ENCODE measurements at regions not wholly inside any gene's neighbourhood (a gene's known extent, or its start where the extent isn't known, plus 50 kb on each side); places are given as distances from the start of the nearest gene placed in this dataset.

DNA sequence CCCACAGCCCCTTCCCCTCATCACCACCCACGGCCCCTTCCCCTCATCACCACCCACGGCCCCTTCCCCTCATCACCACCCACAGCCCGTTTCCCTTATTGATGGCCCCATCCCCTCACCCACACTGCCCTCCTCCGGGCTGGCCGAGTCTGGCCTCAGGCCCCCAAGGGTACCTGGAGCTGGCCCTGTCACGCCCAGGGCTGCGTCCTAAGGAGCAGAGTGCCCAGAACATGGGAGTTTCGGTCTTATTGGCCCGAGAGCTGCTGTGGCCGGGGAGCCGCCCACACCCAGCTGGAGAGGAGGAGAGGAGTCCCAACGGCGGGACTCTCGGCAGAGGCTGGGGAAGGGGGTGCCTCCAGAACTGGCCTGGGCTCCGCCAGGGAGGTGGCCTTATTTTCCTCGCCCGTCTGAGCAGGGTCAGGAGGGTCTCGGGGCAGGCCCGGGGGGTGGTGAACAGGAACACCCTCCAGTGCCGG is 182.3 kb downstream of the KIF26A start:
- TF ChIP-seq, protein P1, sequence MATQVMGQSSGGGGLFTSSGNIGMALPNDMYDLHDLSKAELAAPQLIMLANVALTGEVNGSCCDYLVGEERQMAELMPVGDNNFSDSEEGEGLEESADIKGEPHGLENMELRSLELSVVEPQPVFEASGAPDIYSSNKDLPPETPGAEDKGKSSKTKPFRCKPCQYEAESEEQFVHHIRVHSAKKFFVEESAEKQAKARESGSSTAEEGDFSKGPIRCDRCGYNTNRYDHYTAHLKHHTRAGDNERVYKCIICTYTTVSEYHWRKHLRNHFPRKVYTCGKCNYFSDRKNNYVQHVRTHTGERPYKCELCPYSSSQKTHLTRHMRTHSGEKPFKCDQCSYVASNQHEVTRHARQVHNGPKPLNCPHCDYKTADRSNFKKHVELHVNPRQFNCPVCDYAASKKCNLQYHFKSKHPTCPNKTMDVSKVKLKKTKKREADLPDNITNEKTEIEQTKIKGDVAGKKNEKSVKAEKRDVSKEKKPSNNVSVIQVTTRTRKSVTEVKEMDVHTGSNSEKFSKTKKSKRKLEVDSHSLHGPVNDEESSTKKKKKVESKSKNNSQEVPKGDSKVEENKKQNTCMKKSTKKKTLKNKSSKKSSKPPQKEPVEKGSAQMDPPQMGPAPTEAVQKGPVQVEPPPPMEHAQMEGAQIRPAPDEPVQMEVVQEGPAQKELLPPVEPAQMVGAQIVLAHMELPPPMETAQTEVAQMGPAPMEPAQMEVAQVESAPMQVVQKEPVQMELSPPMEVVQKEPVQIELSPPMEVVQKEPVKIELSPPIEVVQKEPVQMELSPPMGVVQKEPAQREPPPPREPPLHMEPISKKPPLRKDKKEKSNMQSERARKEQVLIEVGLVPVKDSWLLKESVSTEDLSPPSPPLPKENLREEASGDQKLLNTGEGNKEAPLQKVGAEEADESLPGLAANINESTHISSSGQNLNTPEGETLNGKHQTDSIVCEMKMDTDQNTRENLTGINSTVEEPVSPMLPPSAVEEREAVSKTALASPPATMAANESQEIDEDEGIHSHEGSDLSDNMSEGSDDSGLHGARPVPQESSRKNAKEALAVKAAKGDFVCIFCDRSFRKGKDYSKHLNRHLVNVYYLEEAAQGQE (IDR thresholded peaks at IDR 0.05; ENCODE audit: insufficient read depth in 1 of 2, low read depth in 2 of 2, low read length in 2 of 2): no peak
- TF ChIP-seq POLR2AphosphoS5 (IDR thresholded peaks at IDR 0.05; ENCODE audit: low read depth, low read length) (no peak), SIN3A (IDR thresholded peaks at IDR 0.05; ENCODE audit: borderline replicate concordance, insufficient read depth, low read length) (no peak), TAF1 (IDR thresholded peaks at IDR 0.05; ENCODE audit: borderline replicate concordance, insufficient read depth, low read length) (no peak), FOXP2 (optimal IDR thresholded peaks at IDR 0.05; ENCODE audit: borderline replicate concordance, extremely low read depth, extremely low read length, insufficient read depth) (no peak)

DNA sequence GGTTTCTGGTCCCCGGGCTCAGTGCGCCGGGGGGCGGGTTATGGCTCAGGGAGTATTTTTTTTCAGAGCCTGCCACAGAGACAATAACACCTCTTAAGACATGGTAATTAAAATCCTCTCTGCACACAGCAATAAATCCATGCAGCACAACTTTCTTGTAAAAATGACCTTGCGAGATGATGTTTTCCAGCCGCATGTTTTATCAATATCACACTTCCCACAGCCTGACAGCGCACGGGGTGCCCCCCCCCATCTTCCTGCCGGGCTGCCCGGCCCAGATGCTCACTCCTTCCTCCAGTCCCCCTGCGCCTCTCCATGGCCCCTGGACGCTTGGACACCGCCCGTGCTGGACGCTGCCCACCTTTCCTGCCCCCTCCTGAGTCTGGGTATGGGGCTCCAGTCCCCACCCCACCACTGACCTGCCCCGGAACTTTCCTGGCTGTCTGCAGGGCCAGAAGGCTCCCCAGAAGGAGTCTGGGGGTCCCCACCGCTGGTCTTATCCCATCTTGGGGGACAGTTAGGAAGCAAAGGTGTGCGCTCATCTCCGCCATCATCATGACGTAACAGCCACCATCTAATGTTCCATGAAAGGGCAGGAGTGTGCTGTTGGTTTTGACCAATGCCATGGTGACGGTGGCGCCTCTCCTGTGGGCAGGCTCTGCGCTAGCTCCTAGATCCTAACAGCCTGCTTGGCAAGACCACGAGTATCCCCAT is 182.9 kb downstream of the KIF26A start:
- TF ChIP-seq FOXP2 (optimal IDR thresholded peaks at IDR 0.05; ENCODE audit: borderline replicate concordance, extremely low read depth, extremely low read length, insufficient read depth): no peak
- TF ChIP-seq, protein P1 (IDR thresholded peaks at IDR 0.05; ENCODE audit: insufficient read depth in 1 of 2, low read depth in 2 of 2, low read length in 2 of 2): no peak
- no peak for TF ChIP-seq SIN3A (IDR thresholded peaks at IDR 0.05; ENCODE audit: borderline replicate concordance, insufficient read depth, low read length)
- TF ChIP-seq POLR2AphosphoS5 (IDR thresholded peaks at IDR 0.05; ENCODE audit: low read depth, low read length): no peak
- no peak for TF ChIP-seq TAF1 (IDR thresholded peaks at IDR 0.05; ENCODE audit: borderline replicate concordance, insufficient read depth, low read length)

DNA sequence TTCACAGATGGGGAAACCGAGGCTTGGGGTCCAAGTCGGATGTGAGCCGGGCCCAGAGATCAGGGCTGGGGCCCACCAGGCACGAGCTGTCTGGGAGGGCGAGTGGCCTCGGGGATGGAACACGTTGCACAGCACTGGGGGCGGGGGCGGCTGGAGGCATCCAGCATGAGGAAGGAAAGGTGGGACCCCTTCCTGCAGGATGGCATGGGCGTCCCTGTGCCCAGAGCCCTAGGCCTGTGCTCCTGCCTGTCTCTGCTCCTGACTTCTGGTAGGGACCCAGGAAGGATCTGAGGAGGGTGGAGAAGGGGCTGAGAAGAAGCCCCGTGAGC is 183.4 kb downstream of the KIF26A start:
- no peak for TF ChIP-seq TAF1 (IDR thresholded peaks at IDR 0.05; ENCODE audit: borderline replicate concordance, insufficient read depth, low read length)
- TF ChIP-seq, protein P1 (IDR thresholded peaks at IDR 0.05; ENCODE audit: insufficient read depth in 1 of 2, low read depth in 2 of 2, low read length in 2 of 2): no peak
- no peak for TF ChIP-seq SIN3A (IDR thresholded peaks at IDR 0.05; ENCODE audit: borderline replicate concordance, insufficient read depth, low read length)
- TF ChIP-seq FOXP2 (optimal IDR thresholded peaks at IDR 0.05; ENCODE audit: borderline replicate concordance, extremely low read depth, extremely low read length, insufficient read depth): no peak
- no peak for TF ChIP-seq POLR2AphosphoS5 (IDR thresholded peaks at IDR 0.05; ENCODE audit: low read depth, low read length)

DNA sequence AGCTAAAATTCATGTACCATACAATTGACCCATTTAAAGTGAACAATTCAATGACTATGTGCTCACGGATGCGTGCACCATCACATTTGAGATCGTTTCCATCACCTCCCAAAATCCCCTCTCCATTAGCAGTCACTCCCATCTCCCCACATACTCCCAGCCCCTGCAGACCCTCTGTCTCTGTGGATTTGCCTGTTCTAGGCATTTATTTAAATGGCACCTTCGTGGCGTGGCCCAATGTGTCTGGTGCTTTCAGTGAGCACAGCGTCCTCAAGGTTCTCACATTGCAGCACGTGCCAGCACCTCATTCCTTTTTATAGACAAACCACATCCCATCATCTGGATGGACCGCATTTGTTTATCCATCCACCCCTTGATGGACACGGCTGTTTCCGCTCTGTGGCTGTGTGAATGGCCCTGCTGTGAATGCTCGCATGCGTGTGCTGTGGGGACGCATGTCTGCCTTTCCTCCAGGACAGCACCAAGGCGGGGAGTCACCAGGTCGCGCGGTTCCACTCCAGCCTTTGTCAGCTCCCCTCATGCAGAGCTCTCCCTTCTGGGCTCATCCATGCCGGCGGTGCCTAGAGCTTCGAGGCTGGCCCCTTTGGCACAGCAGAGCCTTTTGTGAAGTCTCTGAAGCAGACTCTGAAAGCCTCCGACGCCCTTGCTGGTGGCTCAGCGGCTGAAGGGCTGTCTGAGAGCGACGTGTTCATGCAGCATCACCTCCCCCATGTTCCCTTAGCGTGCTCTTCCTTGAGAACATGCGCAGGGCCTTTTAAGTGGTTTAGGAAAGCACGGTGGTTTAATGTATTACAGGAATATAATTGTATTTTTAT is 184.4 kb downstream of the KIF26A start:
- TF ChIP-seq POLR2AphosphoS5 (IDR thresholded peaks at IDR 0.05; ENCODE audit: low read depth, low read length): no peak
- TF ChIP-seq TAF1 (IDR thresholded peaks at IDR 0.05; ENCODE audit: borderline replicate concordance, insufficient read depth, low read length): no peak
- TF ChIP-seq FOXP2 (optimal IDR thresholded peaks at IDR 0.05; ENCODE audit: borderline replicate concordance, extremely low read depth, extremely low read length, insufficient read depth): no peak
- TF ChIP-seq, protein P1 (IDR thresholded peaks at IDR 0.05; ENCODE audit: insufficient read depth in 1 of 2, low read depth in 2 of 2, low read length in 2 of 2): no peak
- TF ChIP-seq SIN3A (IDR thresholded peaks at IDR 0.05; ENCODE audit: borderline replicate concordance, insufficient read depth, low read length): no peak
